HEK293 (cell line): ENCODE measurements at regions not wholly inside any gene's neighbourhood (a gene's known extent, or its start where the extent isn't known, plus 50 kb on each side); places are given as distances from the start of the nearest gene placed in this dataset.

ENCODE experiments used
- CTCF ChIP-seq: fragments of 450-650 bp; formaldehyde crosslinking; IDR thresholded peaks from 2 replicates; pipeline ENCODE4 v1.5.1; 2016; ENCODE audit warnings: missing biosample characterization, missing genetic modification characterization
- ZNF561 ChIP-seq: fragments of 450-650 bp; IDR thresholded peaks from 2 replicates; pipeline ENCODE4 v1.5.1; 2018; ENCODE audit warnings: missing biosample characterization, missing genetic modification characterization, borderline replicate concordance

GRCh38 chr7:20275637-20276036 is 55.1 kb upstream of the ITGB8 start:
- TF ChIP-seq CTCF (tag by site-specific recombination) = no peak
- TF ChIP-seq ZNF561 (tag by site-specific recombination) = no peak
